ENCODE measurements at regions not wholly inside any gene's neighbourhood (a gene's known extent, or its start where the extent isn't known, plus 50 kb on each side); places are given as distances from the start of the nearest gene placed in this dataset.

- Histone ChIP-seq H3K79me2 (ENCODE audit: control insufficient read depth, insufficient read depth, low read length) (no peaks in the 10 kb centered on the region), H3K36me3 (ENCODE audit: control insufficient read depth, insufficient read depth, low read length) (no peaks in the 10 kb centered on the region), H3K9ac (ENCODE audit: insufficient read depth, low read length) (no peak overlapping the region), H3K9me3 (ENCODE audit: control insufficient read depth, insufficient read depth, low read depth, low read length) (no peaks in the 10 kb centered on the region), H4K20me1 (ENCODE audit: control insufficient read depth, extremely low read depth, insufficient read depth, low read length) (no peaks in the 10 kb centered on the region), H3K4me1 (ENCODE audit: control insufficient read depth, extremely low read depth, insufficient read depth, low read length) (no peaks in the 10 kb centered on the region), H3K4me3 (replicated peaks in 1 of 4; ENCODE audit: control extremely low read depth in 1 of 4, insufficient read depth in 1 of 4, low read depth in 3 of 4, low read length in 4 of 4) (no peak overlapping the region), H2AFZ (ENCODE audit: low read length) (no peak overlapping the region), H3K27me3 (ENCODE audit: control insufficient read depth, insufficient read depth, low read length) (no peaks in the 10 kb centered on the region), H3K4me2 (ENCODE audit: extremely low read depth, insufficient read depth, low read length) (no peak overlapping the region), H3K27ac (ENCODE audit: insufficient read depth, low read length) (no peak overlapping the region)
- no peak for TF ChIP-seq EZH2 (IDR thresholded peaks at IDR 0.05; ENCODE audit: low read length, missing control alignments)
- TF ChIP-seq CTCF (conservative IDR thresholded peaks at IDR 0.05 in 1 of 2, IDR thresholded peaks at IDR 0.05 in 1 of 2; ENCODE audit: low read depth in 1 of 2, low read length in 2 of 2) = no peak
- no peak for DNase-seq (ENCODE audit: low read depth in 2 of 2)
Observed at GRCh38 chr11:95684701-95685100, 104.9 kb downstream of the FAM76B start.

GRCh38 chr11:95684170-95684569 is 105.4 kb downstream of the FAM76B start:
- Histone ChIP-seq H3K4me3 (replicated peaks in 1 of 4; ENCODE audit: control extremely low read depth in 1 of 4, insufficient read depth in 1 of 4, low read depth in 3 of 4, low read length in 4 of 4) (no peak overlapping the region), H3K36me3 (ENCODE audit: control insufficient read depth, insufficient read depth, low read length) (no peaks in the 10 kb centered on the region), H4K20me1 (ENCODE audit: control insufficient read depth, extremely low read depth, insufficient read depth, low read length) (no peaks in the 10 kb centered on the region), H3K4me1 (ENCODE audit: control insufficient read depth, extremely low read depth, insufficient read depth, low read length) (no peaks in the 10 kb centered on the region), H3K27ac (ENCODE audit: insufficient read depth, low read length) (no peak overlapping the region), H3K79me2 (ENCODE audit: control insufficient read depth, insufficient read depth, low read length) (no peaks in the 10 kb centered on the region), H2AFZ (ENCODE audit: low read length) (no peak overlapping the region), H3K4me2 (ENCODE audit: extremely low read depth, insufficient read depth, low read length) (no peak overlapping the region), H3K9me3 (ENCODE audit: control insufficient read depth, insufficient read depth, low read depth, low read length) (no peaks in the 10 kb centered on the region), H3K9ac (ENCODE audit: insufficient read depth, low read length) (no peak overlapping the region), H3K27me3 (ENCODE audit: control insufficient read depth, insufficient read depth, low read length) (no peaks in the 10 kb centered on the region)
- TF ChIP-seq EZH2 (IDR thresholded peaks at IDR 0.05; ENCODE audit: low read length, missing control alignments) (no peak), CTCF (conservative IDR thresholded peaks at IDR 0.05 in 1 of 2, IDR thresholded peaks at IDR 0.05 in 1 of 2; ENCODE audit: low read depth in 1 of 2, low read length in 2 of 2) (no peak)
- DNase-seq (ENCODE audit: low read depth in 2 of 2) = no peak

GRCh38 chr11:95682552-95682951 is 107.0 kb downstream of the FAM76B start:
- Histone ChIP-seq H2AFZ (ENCODE audit: low read length) (no peak overlapping the region), H3K36me3 (ENCODE audit: control insufficient read depth, insufficient read depth, low read length) (no peaks in the 10 kb centered on the region), H3K27me3 (ENCODE audit: control insufficient read depth, insufficient read depth, low read length) (no peaks in the 10 kb centered on the region), H3K9me3 (ENCODE audit: control insufficient read depth, insufficient read depth, low read depth, low read length) (no peaks in the 10 kb centered on the region), H3K4me1 (ENCODE audit: control insufficient read depth, extremely low read depth, insufficient read depth, low read length) (no peaks in the 10 kb centered on the region), H3K27ac (ENCODE audit: insufficient read depth, low read length) (no peak overlapping the region), H3K79me2 (ENCODE audit: control insufficient read depth, insufficient read depth, low read length) (no peaks in the 10 kb centered on the region), H3K4me2 (ENCODE audit: extremely low read depth, insufficient read depth, low read length) (no peak overlapping the region), H3K9ac (ENCODE audit: insufficient read depth, low read length) (no peak overlapping the region), H4K20me1 (ENCODE audit: control insufficient read depth, extremely low read depth, insufficient read depth, low read length) (no peaks in the 10 kb centered on the region), H3K4me3 (replicated peaks in 1 of 4; ENCODE audit: control extremely low read depth in 1 of 4, insufficient read depth in 1 of 4, low read depth in 3 of 4, low read length in 4 of 4) (no peak overlapping the region)
- TF ChIP-seq CTCF (conservative IDR thresholded peaks at IDR 0.05 in 1 of 2, IDR thresholded peaks at IDR 0.05 in 1 of 2; ENCODE audit: low read depth in 1 of 2, low read length in 2 of 2) (no peak), EZH2 (IDR thresholded peaks at IDR 0.05; ENCODE audit: low read length, missing control alignments) (no peak)
- peak in 1 of 2 donors; percentile 82 for DNase-seq (ENCODE audit: low read depth in 2 of 2)
